ENCODE measurements at regions not wholly inside any gene's neighbourhood (a gene's known extent, or its start where the extent isn't known, plus 50 kb on each side); places are given as distances from the start of the nearest gene placed in this dataset.
"Not testable (repeated sequence)": the region's sequence is repeated elsewhere in the genome, so short reads cannot be mapped to it uniquely, and the experiment has no call there.

GRCh38 chr15:69700380-69700779 is 247.8 kb downstream of the RPLP1 start:
- FAIRE-seq: no peak
- TF ChIP-seq PAX5 (IDR thresholded peaks at IDR 0.05; ENCODE audit: insufficient read depth, low read length, severe bottlenecking) (no peak), SPI1 (IDR thresholded peaks at IDR 0.05; ENCODE audit: low read depth, low read length) (no peak), POU2F2 (IDR thresholded peaks at IDR 0.05; ENCODE audit: low read depth, low read length) (no peak), POLR2A (IDR thresholded peaks at IDR 0.05; ENCODE audit: low read depth, low read length) (no peak)
- no peak for DNase-seq (ENCODE audit: insufficient read length, low spot score)

DNA sequence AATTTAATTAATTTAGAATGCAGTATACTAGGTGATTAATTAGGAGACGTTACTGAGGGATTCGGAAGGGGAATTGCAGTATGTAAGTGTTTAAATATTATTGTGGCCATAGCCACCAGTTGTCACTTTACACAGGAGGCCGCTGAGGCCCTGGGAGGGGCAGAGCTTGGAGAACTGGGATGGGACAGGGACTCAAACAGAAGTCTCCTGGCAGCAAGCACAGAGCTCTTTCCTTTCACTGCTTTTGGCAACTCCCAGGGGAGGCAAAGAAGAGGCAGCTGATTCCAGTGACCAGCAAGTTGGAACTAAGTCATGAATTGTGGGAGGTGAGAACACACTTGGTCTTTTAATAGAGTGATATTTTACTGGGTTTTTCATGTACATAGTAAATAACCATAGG is 248.6 kb downstream of the RPLP1 start:
- FAIRE-seq: no peak
- TF ChIP-seq PAX5 (IDR thresholded peaks at IDR 0.05; ENCODE audit: insufficient read depth, low read length, severe bottlenecking) (no peak), TAF1 (IDR thresholded peaks at IDR 0.05; ENCODE audit: low read depth, low read length) (no peak), POLR2A (IDR thresholded peaks at IDR 0.05; ENCODE audit: low read depth, low read length) (no peak), POU2F2 (IDR thresholded peaks at IDR 0.05; ENCODE audit: low read depth, low read length) (no peak), POLR2AphosphoS5 (IDR thresholded peaks at IDR 0.05; ENCODE audit: low read depth, low read length) (no peak), SPI1 (IDR thresholded peaks at IDR 0.05; ENCODE audit: low read depth, low read length) (no peak)
- DNase-seq (ENCODE audit: insufficient read length, low spot score): no peak

DNA sequence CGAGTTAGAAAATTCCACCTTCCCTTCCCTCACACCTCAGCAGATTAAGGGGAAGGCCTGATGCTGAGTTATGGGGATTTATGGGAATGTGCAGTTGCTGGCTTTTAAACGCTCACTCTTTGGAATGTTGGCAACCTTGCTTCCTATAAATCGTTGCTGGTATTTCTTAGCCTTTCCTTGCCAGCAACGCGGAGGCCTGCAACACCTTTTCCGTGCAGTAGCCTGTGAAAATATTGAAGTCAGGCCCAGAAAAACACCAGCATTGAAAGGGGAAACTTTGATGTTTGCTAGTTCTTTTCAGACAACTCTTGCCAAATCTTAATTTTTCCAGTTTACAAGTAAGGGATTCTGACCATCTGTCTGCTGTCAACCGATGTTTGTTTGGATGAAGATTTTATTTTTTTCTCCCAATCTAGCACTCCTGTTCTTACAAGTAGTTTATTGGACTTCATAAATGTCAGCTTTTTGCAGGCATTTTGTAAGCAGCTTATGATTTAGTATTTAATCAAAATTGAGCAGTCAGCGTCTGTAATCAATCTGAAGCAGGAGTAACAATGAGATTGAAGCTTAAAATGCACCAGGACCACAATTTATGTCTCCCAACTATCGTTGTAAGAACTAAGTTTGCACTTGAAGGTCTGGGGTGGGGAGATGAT is 251.0 kb downstream of the RPLP1 start:
- TF ChIP-seq SPI1 (IDR thresholded peaks at IDR 0.05; ENCODE audit: low read depth, low read length): no peak
- no peak for TF ChIP-seq POU2F2 (IDR thresholded peaks at IDR 0.05; ENCODE audit: low read depth, low read length)
- no peak for TF ChIP-seq PAX5 (IDR thresholded peaks at IDR 0.05; ENCODE audit: insufficient read depth, low read length, severe bottlenecking)
- TF ChIP-seq POLR2AphosphoS5 (IDR thresholded peaks at IDR 0.05; ENCODE audit: low read depth, low read length): no peak
- no peak for TF ChIP-seq POLR2A (IDR thresholded peaks at IDR 0.05; ENCODE audit: low read depth, low read length)
- no peak for TF ChIP-seq TAF1 (IDR thresholded peaks at IDR 0.05; ENCODE audit: low read depth, low read length)
- FAIRE-seq (no peak), DNase-seq (ENCODE audit: insufficient read length, low spot score) (no peak)

GRCh38 chr15:69704229-69704628 is 251.6 kb downstream of the RPLP1 start:
- no peak for FAIRE-seq
- TF ChIP-seq PAX5 (IDR thresholded peaks at IDR 0.05; ENCODE audit: insufficient read depth, low read length, severe bottlenecking) (no peak), POU2F2 (IDR thresholded peaks at IDR 0.05; ENCODE audit: low read depth, low read length) (no peak), POLR2AphosphoS5 (IDR thresholded peaks at IDR 0.05; ENCODE audit: low read depth, low read length) (no peak), POLR2A (IDR thresholded peaks at IDR 0.05; ENCODE audit: low read depth, low read length) (no peak), SPI1 (IDR thresholded peaks at IDR 0.05; ENCODE audit: low read depth, low read length) (no peak), TAF1 (IDR thresholded peaks at IDR 0.05; ENCODE audit: low read depth, low read length) (no peak)
- no peak for DNase-seq (ENCODE audit: insufficient read length, low spot score)

- TF ChIP-seq POLR2A (IDR thresholded peaks at IDR 0.05; ENCODE audit: low read depth, low read length): no peak
- TF ChIP-seq PAX5 (IDR thresholded peaks at IDR 0.05; ENCODE audit: insufficient read depth, low read length, severe bottlenecking): no peak
- no peak for TF ChIP-seq POU2F2 (IDR thresholded peaks at IDR 0.05; ENCODE audit: low read depth, low read length)
- TF ChIP-seq SPI1 (IDR thresholded peaks at IDR 0.05; ENCODE audit: low read depth, low read length): no peak
- no peak for TF ChIP-seq POLR2AphosphoS5 (IDR thresholded peaks at IDR 0.05; ENCODE audit: low read depth, low read length)
- TF ChIP-seq TAF1 (IDR thresholded peaks at IDR 0.05; ENCODE audit: low read depth, low read length): no peak
- no peak for DNase-seq (ENCODE audit: insufficient read length, low spot score)
- FAIRE-seq: no peak
Measured at GRCh38 chr15:69704700-69705099, 252.1 kb downstream of the RPLP1 start.

DNA sequence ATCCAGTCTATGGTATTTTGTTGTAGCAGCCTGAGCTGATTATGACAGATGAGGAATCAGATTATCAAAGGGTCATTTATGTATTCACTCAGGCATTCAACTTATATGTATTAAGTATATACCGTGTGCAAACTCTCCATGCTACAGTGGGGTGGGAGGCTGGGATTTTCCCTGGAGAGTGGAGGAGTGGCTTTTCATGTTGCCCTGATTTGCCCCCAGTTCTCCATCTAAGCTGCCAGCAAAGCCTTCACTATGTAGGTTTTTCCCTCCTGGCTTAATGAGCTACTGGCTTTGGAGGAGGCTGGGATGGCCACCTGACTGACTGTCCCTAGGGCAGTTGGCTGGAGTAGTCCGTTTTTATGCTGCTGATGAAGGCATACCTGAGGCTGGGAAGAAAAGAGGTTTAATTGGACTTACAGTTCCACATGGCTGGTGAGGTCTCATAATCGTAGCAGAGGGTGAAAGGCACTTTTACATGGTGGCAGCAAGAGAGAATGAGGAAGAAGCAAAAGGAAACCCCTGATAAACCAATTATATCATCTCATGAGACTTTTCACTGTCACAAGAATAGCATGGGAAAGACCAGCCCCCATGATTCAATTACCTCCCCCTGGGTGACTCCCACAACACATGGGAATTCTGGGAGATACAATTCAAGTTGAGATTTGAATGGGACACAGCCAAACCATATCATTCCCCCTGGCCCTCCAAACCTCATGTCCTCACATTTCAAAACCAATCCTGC is 253.9 kb downstream of the RPLP1 start:
- FAIRE-seq (no peak), DNase-seq (ENCODE audit: insufficient read length, low spot score) (no peak)
- no peak for TF ChIP-seq PAX5 (IDR thresholded peaks at IDR 0.05; ENCODE audit: insufficient read depth, low read length, severe bottlenecking)
- no peak for TF ChIP-seq POU2F2 (IDR thresholded peaks at IDR 0.05; ENCODE audit: low read depth, low read length)
- TF ChIP-seq TAF1 (IDR thresholded peaks at IDR 0.05; ENCODE audit: low read depth, low read length): no peak
- TF ChIP-seq POLR2A (IDR thresholded peaks at IDR 0.05; ENCODE audit: low read depth, low read length): no peak
- no peak for TF ChIP-seq POLR2AphosphoS5 (IDR thresholded peaks at IDR 0.05; ENCODE audit: low read depth, low read length)
- no peak for TF ChIP-seq SPI1 (IDR thresholded peaks at IDR 0.05; ENCODE audit: low read depth, low read length)

DNA sequence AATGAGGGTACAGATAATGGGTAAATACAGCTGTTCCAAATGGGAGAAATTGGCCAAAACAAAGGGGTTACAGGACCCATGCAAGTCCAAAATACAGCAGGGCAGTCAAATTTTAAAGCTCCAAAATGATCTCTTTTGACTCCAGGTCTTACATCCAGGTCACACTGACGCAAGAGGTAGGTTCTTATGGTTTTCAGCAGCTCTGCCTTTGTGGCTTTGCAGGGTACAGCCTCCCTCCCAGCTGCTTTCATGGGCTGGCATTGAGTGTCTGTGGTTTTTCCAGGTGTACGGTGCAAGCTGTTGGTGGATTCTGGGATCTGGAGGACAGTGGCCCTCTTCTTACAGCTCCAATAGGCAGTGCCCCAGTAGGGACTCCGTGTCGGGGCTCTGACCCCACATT is 254.6 kb downstream of the RPLP1 start:
- FAIRE-seq; DNase-seq (ENCODE audit: insufficient read length, low spot score): not testable (repeated sequence)

GRCh38 chr15:69708436-69709122 is 256.0 kb downstream of the RPLP1 start:
- FAIRE-seq; DNase-seq (ENCODE audit: insufficient read length, low spot score): not testable (repeated sequence)

DNA sequence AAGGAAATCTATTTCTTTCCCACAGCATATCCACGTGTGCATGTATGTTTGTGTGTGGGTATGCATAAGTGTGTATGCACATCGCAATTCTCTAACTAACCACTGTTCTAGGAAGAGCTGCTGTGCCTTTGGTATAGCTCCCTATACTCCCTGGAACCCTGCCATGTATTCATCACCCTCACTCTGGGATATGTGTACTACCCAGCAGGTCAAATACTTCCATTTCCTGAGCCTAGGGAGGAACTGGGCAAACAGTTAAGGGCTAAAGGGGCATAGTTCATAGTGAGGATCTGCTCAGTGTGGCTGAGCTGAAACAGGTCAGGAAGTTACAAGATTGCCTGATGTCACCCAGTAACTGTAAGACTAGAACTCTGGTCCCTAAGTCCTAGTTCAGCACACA is 260.4 kb downstream of the RPLP1 start:
- TF ChIP-seq TAF1 (IDR thresholded peaks at IDR 0.05; ENCODE audit: low read depth, low read length) (no peak), POLR2AphosphoS5 (IDR thresholded peaks at IDR 0.05; ENCODE audit: low read depth, low read length) (no peak), POLR2A (IDR thresholded peaks at IDR 0.05; ENCODE audit: low read depth, low read length) (no peak), SPI1 (IDR thresholded peaks at IDR 0.05; ENCODE audit: low read depth, low read length) (no peak), PAX5 (IDR thresholded peaks at IDR 0.05; ENCODE audit: insufficient read depth, low read length, severe bottlenecking) (no peak), POU2F2 (IDR thresholded peaks at IDR 0.05; ENCODE audit: low read depth, low read length) (no peak)
- FAIRE-seq: peak; percentile 84
- no peak for DNase-seq (ENCODE audit: insufficient read length, low spot score)
